Transverse colon (tissue), 4 donors: ENCODE measurements at regions not wholly inside any gene's neighbourhood (a gene's known extent, or its start where the extent isn't known, plus 50 kb on each side); places are given as distances from the start of the nearest gene placed in this dataset.

Experiments used
- EP300 ChIP-seq: sonication (generic); formaldehyde crosslinking; IDR thresholded peaks from one replicate; pipeline ENCODE4 v1.6.1; 2017; ENCODE audit warnings: antibody characterized with exemption, low read depth
- POLR2A ChIP-seq: fragments of 450-650 bp; IDR thresholded peaks from one replicate; pipeline ENCODE4 v1.6.1; 2016; ENCODE audit warnings: antibody characterized with exemption, mild to moderate bottlenecking, moderate library complexity
- POLR2AphosphoS5 ChIP-seq, 3 donors: sonication (generic); formaldehyde crosslinking; IDR thresholded peaks; one replicate each; pipeline ENCODE4 v1.6.1; 2016; ENCODE audit warnings: antibody characterized with exemption in 3 of 3
- TF ChIP-seq, protein P1 (sequence below), 5 experiments: fragments of 200-600 bp in 3 of 5; fragments of 450-650 bp in 2 of 5; sonication (generic) in 3 of 5; IDR thresholded peaks; 1 replicate in 2 of 5; 2 replicates in 3 of 5; pipeline ENCODE4 v1.5.1; 2016 to 2017; ENCODE audit warnings: antibody characterized with exemption in 5 of 5, inconsistent platforms in 3 of 5, mild to moderate bottlenecking in 2 of 5, moderate library complexity in 1 of 5

GRCh38 chr10:44618910-44619309, 234.0 kb upstream of the CXCL12 start:
- TF ChIP-seq EP300: no peak
- TF ChIP-seq, protein P1, sequence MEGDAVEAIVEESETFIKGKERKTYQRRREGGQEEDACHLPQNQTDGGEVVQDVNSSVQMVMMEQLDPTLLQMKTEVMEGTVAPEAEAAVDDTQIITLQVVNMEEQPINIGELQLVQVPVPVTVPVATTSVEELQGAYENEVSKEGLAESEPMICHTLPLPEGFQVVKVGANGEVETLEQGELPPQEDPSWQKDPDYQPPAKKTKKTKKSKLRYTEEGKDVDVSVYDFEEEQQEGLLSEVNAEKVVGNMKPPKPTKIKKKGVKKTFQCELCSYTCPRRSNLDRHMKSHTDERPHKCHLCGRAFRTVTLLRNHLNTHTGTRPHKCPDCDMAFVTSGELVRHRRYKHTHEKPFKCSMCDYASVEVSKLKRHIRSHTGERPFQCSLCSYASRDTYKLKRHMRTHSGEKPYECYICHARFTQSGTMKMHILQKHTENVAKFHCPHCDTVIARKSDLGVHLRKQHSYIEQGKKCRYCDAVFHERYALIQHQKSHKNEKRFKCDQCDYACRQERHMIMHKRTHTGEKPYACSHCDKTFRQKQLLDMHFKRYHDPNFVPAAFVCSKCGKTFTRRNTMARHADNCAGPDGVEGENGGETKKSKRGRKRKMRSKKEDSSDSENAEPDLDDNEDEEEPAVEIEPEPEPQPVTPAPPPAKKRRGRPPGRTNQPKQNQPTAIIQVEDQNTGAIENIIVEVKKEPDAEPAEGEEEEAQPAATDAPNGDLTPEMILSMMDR (IDR thresholded peaks at IDR 0.05): no peak
- TF ChIP-seq POLR2AphosphoS5 (IDR thresholded peaks at IDR 0.05): no peak
- no peak for TF ChIP-seq POLR2A
